ENCODE measurements at regions not wholly inside any gene's neighbourhood (a gene's known extent, or its start where the extent isn't known, plus 50 kb on each side); places are given as distances from the start of the nearest gene placed in this dataset.

DNA sequence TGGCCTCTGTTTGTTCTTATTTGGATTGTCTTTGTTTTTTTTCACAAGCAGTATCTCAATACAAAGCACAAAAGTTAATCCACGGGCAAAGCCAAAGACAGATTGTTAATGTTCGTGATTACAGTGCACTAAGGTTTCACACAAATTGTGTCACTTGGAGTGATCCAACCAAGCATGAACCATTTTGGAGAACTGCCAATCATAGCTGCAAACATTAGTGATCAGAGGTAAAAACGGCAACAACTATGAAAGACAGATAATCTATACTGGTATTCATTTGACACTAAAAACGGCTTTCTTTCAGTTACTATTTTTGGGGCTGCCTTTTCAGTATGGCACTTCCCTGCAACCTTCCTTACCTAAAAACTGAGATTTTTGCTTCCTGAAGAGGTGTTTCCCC is 213.1 kb upstream of the GULP1 start:
- intact Hi-C loops (cut with micrococcal nuclease; ENCODE audit: unreplicated experiment), result no loop called here
- CTCF ChIA-PET, result no interaction called here
- Mint-ChIP-seq H3K9me3 (ENCODE audit: low read depth, unreplicated experiment) (no peaks in the 10 kb centered on the region), H3K27ac (ENCODE audit: unreplicated experiment) (no peak overlapping the region), H3K27me3 (ENCODE audit: unreplicated experiment) (no peaks in the 10 kb centered on the region), H3K4me1 (ENCODE audit: low read depth, unreplicated experiment) (no peaks in the 10 kb centered on the region), H3K36me3 (ENCODE audit: insufficient read depth, unreplicated experiment) (no peaks in the 10 kb centered on the region), H3K4me3 (ENCODE audit: low read depth, unreplicated experiment) (no peak overlapping the region)
- no peak for DNase-seq
- TF ChIP-seq, protein P1, sequence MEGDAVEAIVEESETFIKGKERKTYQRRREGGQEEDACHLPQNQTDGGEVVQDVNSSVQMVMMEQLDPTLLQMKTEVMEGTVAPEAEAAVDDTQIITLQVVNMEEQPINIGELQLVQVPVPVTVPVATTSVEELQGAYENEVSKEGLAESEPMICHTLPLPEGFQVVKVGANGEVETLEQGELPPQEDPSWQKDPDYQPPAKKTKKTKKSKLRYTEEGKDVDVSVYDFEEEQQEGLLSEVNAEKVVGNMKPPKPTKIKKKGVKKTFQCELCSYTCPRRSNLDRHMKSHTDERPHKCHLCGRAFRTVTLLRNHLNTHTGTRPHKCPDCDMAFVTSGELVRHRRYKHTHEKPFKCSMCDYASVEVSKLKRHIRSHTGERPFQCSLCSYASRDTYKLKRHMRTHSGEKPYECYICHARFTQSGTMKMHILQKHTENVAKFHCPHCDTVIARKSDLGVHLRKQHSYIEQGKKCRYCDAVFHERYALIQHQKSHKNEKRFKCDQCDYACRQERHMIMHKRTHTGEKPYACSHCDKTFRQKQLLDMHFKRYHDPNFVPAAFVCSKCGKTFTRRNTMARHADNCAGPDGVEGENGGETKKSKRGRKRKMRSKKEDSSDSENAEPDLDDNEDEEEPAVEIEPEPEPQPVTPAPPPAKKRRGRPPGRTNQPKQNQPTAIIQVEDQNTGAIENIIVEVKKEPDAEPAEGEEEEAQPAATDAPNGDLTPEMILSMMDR (IDR thresholded peaks at IDR 0.05; ENCODE audit: unreplicated experiment), result no peak
- BruUV-seq (replicated peaks), result no TSS peak

DNA sequence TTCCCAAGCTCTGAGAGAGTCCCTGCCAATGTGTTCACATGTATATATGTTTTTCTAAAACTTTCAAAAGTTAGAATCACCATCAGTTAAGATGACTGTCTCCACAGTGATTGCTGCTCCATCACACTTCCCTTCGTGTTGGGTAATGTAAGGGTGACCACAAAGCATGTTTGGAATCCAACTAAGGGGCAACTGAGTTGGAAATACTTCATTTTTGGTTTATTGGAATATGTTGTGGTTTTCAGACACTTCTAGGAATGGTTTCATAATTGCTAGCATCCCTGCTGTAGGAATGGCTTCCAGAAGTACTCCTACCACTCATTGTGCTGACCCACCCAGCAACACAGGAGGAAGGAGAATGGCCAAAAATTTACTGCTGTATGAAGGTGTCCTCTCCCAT is 212.5 kb upstream of the GULP1 start:
- intact Hi-C loops (cut with micrococcal nuclease; ENCODE audit: unreplicated experiment), result no loop called here
- Mint-ChIP-seq H3K4me3 (ENCODE audit: low read depth, unreplicated experiment) (no peak overlapping the region), H3K27ac (ENCODE audit: unreplicated experiment) (no peak overlapping the region), H3K9me3 (ENCODE audit: low read depth, unreplicated experiment) (no peaks in the 10 kb centered on the region), H3K36me3 (ENCODE audit: insufficient read depth, unreplicated experiment) (no peaks in the 10 kb centered on the region), H3K4me1 (ENCODE audit: low read depth, unreplicated experiment) (no peaks in the 10 kb centered on the region), H3K27me3 (ENCODE audit: unreplicated experiment) (no peaks in the 10 kb centered on the region)
- CTCF ChIA-PET, result no interaction called here
- BruUV-seq (replicated peaks), result no TSS peak
- TF ChIP-seq, protein P1 (IDR thresholded peaks at IDR 0.05; ENCODE audit: unreplicated experiment), result no peak
- no peak for DNase-seq

DNA sequence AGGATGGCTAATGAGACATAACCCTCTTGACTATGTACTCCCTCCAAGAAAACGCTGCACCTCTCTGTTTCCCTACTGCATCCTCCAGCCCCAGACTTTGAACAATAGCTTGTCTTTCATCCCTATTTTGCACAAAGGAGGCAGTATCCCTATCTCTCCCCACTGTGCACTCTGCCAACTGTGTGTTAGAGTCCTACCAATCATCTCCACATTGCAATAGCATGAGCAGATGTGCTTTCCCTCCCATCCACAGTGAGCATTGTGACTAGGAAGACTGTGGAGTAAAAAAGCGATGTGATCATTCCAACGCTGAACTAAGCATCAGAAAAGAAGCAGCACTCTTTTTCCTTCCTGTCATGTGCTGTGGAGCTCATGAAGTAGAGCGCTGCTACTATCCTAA is 206.3 kb upstream of the GULP1 start:
- DNase-seq, result no peak
- TF ChIP-seq, protein P1 (IDR thresholded peaks at IDR 0.05; ENCODE audit: unreplicated experiment), result no peak
- Mint-ChIP-seq H3K27ac (ENCODE audit: unreplicated experiment) (no peak overlapping the region), H3K36me3 (ENCODE audit: insufficient read depth, unreplicated experiment) (no peaks in the 10 kb centered on the region), H3K4me1 (ENCODE audit: low read depth, unreplicated experiment) (no peaks in the 10 kb centered on the region), H3K27me3 (ENCODE audit: unreplicated experiment) (no peaks in the 10 kb centered on the region), H3K4me3 (ENCODE audit: low read depth, unreplicated experiment) (no peak overlapping the region), H3K9me3 (ENCODE audit: low read depth, unreplicated experiment) (no peaks in the 10 kb centered on the region)
- no TSS peak for BruUV-seq (replicated peaks)
- CTCF ChIA-PET, result no interaction called here
- intact Hi-C loops (cut with micrococcal nuclease; ENCODE audit: unreplicated experiment), result loop anchor here (10.0 kb wide), 1 partner anchor 429 kb away; no protein-coding TSS in a partner anchor

DNA sequence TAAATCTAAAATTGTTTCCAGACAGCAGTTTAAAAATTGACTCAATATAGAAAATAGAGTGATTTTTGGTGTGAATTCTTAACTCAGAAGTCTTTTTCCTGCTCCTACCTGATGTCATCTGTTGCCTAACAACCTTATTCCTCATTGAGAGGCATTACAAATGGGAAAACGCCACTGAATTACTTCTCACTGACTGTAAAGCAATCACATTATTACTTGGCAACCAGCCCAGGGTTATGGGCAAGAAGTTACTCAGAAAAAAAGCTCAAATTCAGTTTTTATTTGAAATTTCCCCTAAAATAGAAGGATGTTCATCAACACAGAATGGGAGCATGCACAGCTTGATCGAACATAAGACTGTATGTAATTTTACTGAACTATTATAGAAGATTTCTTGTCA is 201.8 kb upstream of the GULP1 start:
- DNase-seq, result no peak
- intact Hi-C loops (cut with micrococcal nuclease; ENCODE audit: unreplicated experiment), result loop anchor here (10.0 kb wide), 1 partner anchor 425 kb away; no protein-coding TSS in a partner anchor
- TF ChIP-seq, protein P1 (IDR thresholded peaks at IDR 0.05; ENCODE audit: unreplicated experiment), result no peak
- Mint-ChIP-seq H3K4me1 (ENCODE audit: low read depth, unreplicated experiment) (no peaks in the 10 kb centered on the region), H3K4me3 (ENCODE audit: low read depth, unreplicated experiment) (no peak overlapping the region), H3K27me3 (ENCODE audit: unreplicated experiment) (no peaks in the 10 kb centered on the region), H3K9me3 (ENCODE audit: low read depth, unreplicated experiment) (no peaks in the 10 kb centered on the region), H3K36me3 (ENCODE audit: insufficient read depth, unreplicated experiment) (no peaks in the 10 kb centered on the region), H3K27ac (ENCODE audit: unreplicated experiment) (no peak overlapping the region)
- BruUV-seq (replicated peaks), result no TSS peak
- CTCF ChIA-PET, result no interaction called here
